IPS DF 4.7 (cell line): ENCODE measurements at regions not wholly inside any gene's neighbourhood (a gene's known extent, or its start where the extent isn't known, plus 50 kb on each side); places are given as distances from the start of the nearest gene placed in this dataset.

Experiments
- DNase-seq: peaks from one replicate; pipeline ENCODE4 v3.0.0-alpha.2; 2013; ENCODE audit warnings: low spot score; ENCODE audit errors: extremely low read depth

DNA sequence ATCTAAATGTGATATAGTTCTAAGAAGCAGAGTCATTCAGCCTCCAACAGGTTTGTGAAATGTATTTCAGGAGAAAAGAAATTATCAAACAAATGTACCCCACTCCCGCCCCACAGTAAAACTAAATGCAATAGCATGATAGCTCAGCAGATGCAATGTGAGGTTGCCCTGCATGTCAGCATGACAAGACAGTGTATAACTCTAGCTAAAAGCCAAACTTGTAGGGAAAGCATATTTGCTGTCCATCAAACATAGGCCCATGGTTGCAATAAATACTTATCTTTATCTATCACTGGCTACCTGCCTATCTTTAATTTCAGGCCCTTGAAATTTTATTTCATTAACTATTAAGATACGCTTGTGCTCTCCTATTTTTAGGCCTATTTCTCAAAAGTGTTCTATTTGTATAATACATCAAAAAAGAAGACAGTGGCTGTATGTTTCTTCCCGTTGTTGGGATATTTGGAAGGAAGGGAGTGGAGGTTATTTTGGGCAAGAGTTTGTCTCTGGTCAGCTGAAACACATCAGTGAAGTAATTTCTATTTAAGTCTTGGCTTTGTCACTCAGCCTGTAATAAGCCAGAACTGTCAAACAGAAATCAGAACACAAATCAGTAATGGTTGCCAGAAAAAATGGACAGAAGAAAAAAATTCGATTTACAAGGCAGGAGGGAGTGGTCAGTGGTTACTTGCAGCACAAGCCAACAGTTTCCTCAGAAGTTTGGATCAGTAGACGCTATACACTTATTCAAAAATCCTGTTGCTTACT lies 307.4 kb upstream of the ADGRL2 start:
- no peak for DNase-seq

- no peak for DNase-seq
These were observed 308.1 kb upstream of the ADGRL2 start for GRCh38 chr1:81492628-81493027.

DNA sequence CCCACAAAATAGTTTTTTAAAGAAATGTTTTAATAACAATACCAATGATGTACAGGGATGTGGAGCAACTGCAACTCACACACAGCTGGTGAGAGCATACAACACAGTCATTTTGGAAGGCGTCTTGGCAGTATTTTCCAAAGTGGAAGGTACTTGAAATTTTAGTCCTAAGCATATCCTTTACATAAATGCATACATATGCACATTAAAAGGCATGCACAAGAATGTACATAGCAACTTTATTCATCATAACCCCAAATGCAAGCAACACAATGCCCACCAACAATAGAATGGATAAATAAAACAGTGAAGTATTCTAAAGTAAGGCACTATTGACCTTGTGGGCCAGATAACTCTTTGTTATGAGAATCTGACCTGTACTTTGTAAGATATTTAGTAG lies 310.1 kb upstream of the ADGRL2 start:
- DNase-seq, result no peak

- no peak for DNase-seq
These were observed 311.3 kb upstream of the ADGRL2 start for GRCh38 chr1:81489372-81489934.

DNA sequence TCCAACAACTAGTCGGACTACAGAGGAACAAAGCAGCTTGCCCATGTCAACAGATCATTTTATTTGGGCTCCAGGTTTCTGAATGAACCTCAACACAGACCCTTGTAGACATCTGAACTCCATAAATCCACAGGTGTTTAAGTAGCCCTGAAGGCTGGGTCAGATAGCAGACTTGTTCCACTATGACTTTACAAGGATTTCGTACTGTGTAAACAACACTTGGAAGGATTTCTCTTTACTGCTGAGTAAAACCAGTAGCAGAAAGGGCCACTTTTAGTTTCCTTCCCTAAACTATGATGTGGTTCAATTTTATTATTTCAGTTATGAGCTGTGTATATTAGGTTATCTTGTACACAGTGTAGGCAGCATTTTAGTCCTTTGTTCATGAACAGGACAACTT lies 316.4 kb upstream of the ADGRL2 start:
- no peak for DNase-seq

DNA sequence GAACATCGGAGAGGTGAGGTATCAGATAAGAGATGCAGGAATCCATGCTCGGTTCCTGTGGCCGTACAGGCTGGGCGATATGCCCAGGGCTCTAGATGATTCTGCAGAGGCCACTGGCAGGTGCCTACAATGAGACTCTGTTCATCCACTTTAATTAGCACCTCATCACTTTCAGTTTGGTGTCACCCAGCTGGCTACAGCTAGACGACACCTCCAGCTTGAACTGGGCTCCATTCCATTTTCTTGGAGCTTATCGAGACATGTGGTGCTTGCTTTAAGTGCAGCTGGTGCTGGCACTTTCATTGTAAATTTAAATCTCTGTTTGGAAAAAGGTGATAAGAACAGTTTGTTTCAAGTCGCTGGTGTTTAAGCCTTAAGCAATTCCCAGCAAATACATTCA lies 322.5 kb upstream of the ADGRL2 start:
- DNase-seq, result no peak

- DNase-seq, result no peak
These were observed 323.0 kb upstream of the ADGRL2 start for GRCh38 chr1:81477710-81478109.

GRCh38 chr1:81472387-81472786 lies 328.3 kb upstream of the ADGRL2 start:
- DNase-seq, result no peak

GRCh38 chr1:81471255-81471654 lies 329.5 kb upstream of the ADGRL2 start:
- no peak for DNase-seq

GRCh38 chr1:81470275-81470674 lies 330.5 kb upstream of the ADGRL2 start:
- DNase-seq, result no peak

GRCh38 chr1:81467383-81467782 lies 333.4 kb upstream of the ADGRL2 start:
- DNase-seq, result no peak

- no peak for DNase-seq
These were observed 333.8 kb upstream of the ADGRL2 start for GRCh38 chr1:81466961-81467360.

- no peak for DNase-seq
These were observed 336.5 kb upstream of the ADGRL2 start for GRCh38 chr1:81463936-81464837.

DNA sequence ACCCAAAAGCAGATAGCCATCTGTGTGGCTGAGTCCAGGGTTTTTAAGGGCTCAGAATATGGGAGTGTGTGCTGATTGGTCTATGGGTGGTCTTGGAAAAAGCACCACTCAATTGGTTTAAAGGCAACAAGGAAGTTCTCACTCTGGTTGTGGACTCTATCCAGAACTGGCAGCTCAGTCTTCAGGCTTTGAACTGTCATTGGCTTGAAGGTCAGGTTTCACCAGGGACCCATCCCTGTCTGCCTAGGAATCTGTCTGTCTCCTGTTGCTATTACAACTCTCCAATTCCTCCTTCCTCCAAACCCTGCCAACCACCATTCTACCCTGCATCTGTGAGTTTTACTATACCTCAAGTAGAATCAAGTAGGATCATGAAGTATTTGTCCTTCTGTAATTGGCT lies 341.7 kb upstream of the ADGRL2 start:
- DNase-seq, result no peak

- DNase-seq, result no peak
These were observed 342.5 kb upstream of the ADGRL2 start for GRCh38 chr1:81458186-81458585.

- no peak for DNase-seq
These were observed 345.3 kb upstream of the ADGRL2 start for GRCh38 chr1:81455481-81455880.

- DNase-seq, result no peak
These were observed 346.8 kb upstream of the ADGRL2 start for GRCh38 chr1:81453971-81454370.

GRCh38 chr1:81453367-81453703 lies 347.4 kb upstream of the ADGRL2 start:
- no peak for DNase-seq

- DNase-seq, result no peak
These were observed 347.9 kb upstream of the ADGRL2 start for GRCh38 chr1:81452693-81453366.

DNA sequence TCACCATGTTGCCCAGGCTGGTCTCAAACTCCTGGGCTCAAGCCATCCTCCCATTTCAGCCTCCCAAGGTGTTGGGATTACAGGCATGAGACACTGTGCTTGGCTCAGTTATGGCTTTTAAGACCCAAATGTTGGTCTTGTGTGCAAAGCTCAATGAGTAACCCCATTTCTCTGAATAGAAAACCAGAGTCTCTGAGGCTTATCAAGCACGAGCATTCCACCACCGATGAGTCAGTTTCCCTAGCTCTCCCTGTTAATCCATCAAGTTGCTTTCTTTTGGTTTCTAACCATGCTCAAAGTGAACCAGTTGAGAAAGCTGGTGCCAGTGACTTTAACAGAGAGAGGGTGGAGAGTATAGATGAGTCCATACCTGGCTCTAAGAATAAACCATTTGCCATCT lies 350.9 kb upstream of the ADGRL2 start:
- no peak for DNase-seq

- no peak for DNase-seq
These were observed 354.6 kb upstream of the ADGRL2 start for GRCh38 chr1:81446000-81446669.
